BE2C (cell line): ENCODE measurements at regions not wholly inside any gene's neighbourhood (a gene's known extent, or its start where the extent isn't known, plus 50 kb on each side); places are given as distances from the start of the nearest gene placed in this dataset.

Source experiments
- DNase-seq: peaks from one replicate; pipeline ENCODE4 v3.0.0-alpha.2; 2020
- H3K27me3 ChIP-seq: fragments of 250-450 bp; sonication (Bioruptor Pico); 2 replicates; pipeline ENCODE4 v1.5.1; 2020; ENCODE audit warnings: mild to moderate bottlenecking
- H3K36me3 ChIP-seq: fragments of 250-450 bp; sonication (Bioruptor Pico); 2 replicates; pipeline ENCODE4 v1.5.1; 2020; ENCODE audit warnings: mild to moderate bottlenecking
- H3K4me1 ChIP-seq: fragments of 250-450 bp; sonication (Bioruptor Pico); 2 replicates; pipeline ENCODE4 v1.5.1; 2020
- H3K4me3 ChIP-seq: 2 replicates; pipeline ENCODE4 v1.5.1; 2011; ENCODE audit warnings: low read depth, low read length
- H3K9me3 ChIP-seq: fragments of 250-450 bp; sonication (Bioruptor Pico); 2 replicates; pipeline ENCODE4 v1.5.1; 2020
- CTCF ChIP-seq: IDR thresholded peaks from 2 replicates; pipeline ENCODE4 v1.5.1; 2012; ENCODE audit warnings: mild to moderate bottlenecking, low read depth, low read length

- Histone ChIP-seq H3K4me1 (no peaks in the 10 kb centered on the region), H3K4me3 (no peak overlapping the region), H3K36me3 (no peaks in the 10 kb centered on the region), H3K9me3 (no peaks in the 10 kb centered on the region), H3K27me3 (no peaks in the 10 kb centered on the region)
- no peak for TF ChIP-seq CTCF
- DNase-seq = no peak
Observed at GRCh38 chr1:93751377-93752250, 70.0 kb upstream of the BCAR3 start.

DNA sequence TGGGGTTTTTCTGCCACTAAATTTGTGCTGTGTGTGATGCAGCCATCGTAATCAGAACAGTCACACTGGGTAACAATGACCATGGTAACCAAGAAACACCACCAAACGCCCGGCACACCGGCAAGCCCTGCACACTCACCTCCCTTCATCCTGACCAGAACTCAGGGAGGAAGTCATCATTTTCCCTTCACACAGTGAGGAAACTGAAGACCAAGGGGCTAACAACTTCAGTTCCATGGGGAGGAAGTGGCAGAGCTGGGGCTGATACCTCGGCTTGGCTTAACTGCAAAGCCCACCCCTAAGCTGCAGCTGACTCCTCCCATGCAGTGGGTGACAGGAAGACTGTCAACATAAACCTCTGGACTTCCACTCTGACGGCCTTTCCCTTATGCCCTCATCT lies 69.3 kb upstream of the BCAR3 start:
- no peaks in the 10 kb centered on the region for H3K27me3 ChIP-seq
- no peaks in the 10 kb centered on the region for H3K4me1 ChIP-seq
- H3K9me3 ChIP-seq = no peaks in the 10 kb centered on the region
- TF ChIP-seq CTCF = no peak
- H3K4me3 ChIP-seq = no peak overlapping the region
- no peak for DNase-seq
- no peaks in the 10 kb centered on the region for H3K36me3 ChIP-seq

DNA sequence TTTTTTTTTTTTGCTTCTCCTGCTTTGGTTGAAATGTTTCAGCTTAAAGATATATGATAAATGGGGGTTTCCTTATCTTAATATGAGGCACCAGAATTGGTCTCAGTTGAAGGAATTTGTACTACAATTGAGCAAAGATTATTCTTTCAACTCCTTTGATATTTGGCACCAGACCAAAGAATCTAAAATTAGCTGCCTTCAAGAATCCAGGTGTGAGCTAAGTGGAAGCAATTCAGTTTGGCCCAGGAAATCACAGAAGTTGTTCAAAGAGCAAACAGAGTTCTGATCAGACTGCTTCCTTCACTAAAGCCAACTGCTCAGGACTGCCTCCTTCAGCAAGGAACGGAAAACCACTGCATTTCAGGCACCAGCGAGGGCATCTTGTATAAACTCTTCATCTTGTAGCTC lies 68.3 kb upstream of the BCAR3 start:
- peak; percentile 24; the same call in 1 of the 2 replicates for TF ChIP-seq CTCF
- no peaks in the 10 kb centered on the region for H3K27me3 ChIP-seq
- H3K36me3 ChIP-seq = no peaks in the 10 kb centered on the region
- no peaks in the 10 kb centered on the region for H3K4me1 ChIP-seq
- DNase-seq = no peak
- no peaks in the 10 kb centered on the region for H3K9me3 ChIP-seq
- no peak overlapping the region for H3K4me3 ChIP-seq

GRCh38 chr1:93749487-93749886 lies 67.8 kb upstream of the BCAR3 start:
- no peaks in the 10 kb centered on the region for H3K4me1 ChIP-seq
- H3K36me3 ChIP-seq = no peaks in the 10 kb centered on the region
- no peak for DNase-seq
- H3K4me3 ChIP-seq = no peak overlapping the region
- no peaks in the 10 kb centered on the region for H3K9me3 ChIP-seq
- no peak for TF ChIP-seq CTCF
- H3K27me3 ChIP-seq = no peaks in the 10 kb centered on the region

DNA sequence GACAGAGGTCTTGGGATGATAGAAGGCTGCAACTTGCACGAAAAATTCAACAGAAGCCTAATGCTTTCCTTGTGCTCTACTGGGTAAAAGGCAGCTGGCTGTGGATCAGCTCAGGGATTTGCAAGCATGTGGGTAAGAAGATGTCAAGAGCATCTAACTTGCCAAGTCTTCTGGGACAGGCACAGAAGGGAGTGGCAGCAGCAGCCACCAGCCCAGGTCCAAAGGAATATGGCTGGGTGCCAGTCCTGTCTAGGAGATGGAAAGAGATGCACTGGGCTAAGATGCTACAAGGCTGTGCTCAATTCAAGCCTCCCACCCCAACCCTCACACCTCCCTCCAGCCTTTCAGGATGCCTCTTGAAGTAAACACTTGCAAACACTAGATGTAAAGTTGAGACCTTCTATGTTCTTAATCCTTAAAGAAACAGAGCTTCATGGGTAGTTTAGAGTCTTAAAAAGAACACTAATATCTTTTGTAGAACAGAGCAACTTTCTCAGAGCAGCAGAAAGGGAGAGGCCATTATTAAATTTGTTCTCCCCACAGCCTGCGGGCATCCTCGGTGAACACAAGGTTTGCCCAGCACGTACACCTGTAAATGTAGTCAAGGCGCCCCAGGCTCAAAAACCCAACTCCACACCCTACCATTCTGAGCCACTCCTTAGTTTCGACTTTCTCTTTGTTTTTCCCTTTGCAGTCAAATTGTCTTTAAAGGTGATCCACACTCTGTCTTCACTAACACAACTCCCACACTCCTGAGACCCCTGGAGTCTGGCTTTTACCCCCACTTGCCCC lies 64.6 kb upstream of the BCAR3 start:
- no peak for TF ChIP-seq CTCF
- Histone ChIP-seq H3K4me1 (peaks cover 6% of the 10 kb centered on the region), H3K4me3 (no peak overlapping the region), H3K9me3 (no peaks in the 10 kb centered on the region), H3K36me3 (no peaks in the 10 kb centered on the region), H3K27me3 (no peaks in the 10 kb centered on the region)
- DNase-seq = no peak
